ENCODE measurements at regions not wholly inside any gene's neighbourhood (a gene's known extent, or its start where the extent isn't known, plus 50 kb on each side); places are given as distances from the start of the nearest gene placed in this dataset.

DNA sequence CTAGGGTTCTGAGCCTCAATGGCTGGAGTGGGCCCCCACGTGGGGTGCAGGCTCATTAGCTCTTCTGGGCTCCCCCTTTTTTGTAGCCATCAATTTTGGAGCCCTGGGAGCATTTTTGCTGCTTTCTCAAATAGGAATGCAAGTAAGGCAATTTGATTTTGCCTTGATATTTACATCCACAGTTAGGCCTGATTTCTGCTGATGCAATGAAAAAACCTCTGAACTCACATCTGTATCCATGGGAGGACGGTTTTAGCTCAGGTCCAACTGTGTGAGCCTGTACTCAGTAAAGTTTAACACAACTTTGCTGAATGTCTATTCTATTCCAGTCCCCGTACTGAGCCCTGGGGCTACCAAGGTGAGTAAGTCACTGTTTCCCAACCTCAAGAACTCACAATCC lies 425.0 kb downstream of the HAPSTR1 start:
- TF ChIP-seq FOXJ3 (CRISPR knock-in tag; IDR thresholded peaks at IDR 0.05; ENCODE audit: borderline replicate concordance), result no peak
- TF ChIP-seq, protein P1, sequence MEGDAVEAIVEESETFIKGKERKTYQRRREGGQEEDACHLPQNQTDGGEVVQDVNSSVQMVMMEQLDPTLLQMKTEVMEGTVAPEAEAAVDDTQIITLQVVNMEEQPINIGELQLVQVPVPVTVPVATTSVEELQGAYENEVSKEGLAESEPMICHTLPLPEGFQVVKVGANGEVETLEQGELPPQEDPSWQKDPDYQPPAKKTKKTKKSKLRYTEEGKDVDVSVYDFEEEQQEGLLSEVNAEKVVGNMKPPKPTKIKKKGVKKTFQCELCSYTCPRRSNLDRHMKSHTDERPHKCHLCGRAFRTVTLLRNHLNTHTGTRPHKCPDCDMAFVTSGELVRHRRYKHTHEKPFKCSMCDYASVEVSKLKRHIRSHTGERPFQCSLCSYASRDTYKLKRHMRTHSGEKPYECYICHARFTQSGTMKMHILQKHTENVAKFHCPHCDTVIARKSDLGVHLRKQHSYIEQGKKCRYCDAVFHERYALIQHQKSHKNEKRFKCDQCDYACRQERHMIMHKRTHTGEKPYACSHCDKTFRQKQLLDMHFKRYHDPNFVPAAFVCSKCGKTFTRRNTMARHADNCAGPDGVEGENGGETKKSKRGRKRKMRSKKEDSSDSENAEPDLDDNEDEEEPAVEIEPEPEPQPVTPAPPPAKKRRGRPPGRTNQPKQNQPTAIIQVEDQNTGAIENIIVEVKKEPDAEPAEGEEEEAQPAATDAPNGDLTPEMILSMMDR (IDR thresholded peaks at IDR 0.05), result no peak
- TF ChIP-seq, protein P2, sequence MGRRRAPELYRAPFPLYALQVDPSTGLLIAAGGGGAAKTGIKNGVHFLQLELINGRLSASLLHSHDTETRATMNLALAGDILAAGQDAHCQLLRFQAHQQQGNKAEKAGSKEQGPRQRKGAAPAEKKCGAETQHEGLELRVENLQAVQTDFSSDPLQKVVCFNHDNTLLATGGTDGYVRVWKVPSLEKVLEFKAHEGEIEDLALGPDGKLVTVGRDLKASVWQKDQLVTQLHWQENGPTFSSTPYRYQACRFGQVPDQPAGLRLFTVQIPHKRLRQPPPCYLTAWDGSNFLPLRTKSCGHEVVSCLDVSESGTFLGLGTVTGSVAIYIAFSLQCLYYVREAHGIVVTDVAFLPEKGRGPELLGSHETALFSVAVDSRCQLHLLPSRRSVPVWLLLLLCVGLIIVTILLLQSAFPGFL (CRISPR knock-in tag; IDR thresholded peaks at IDR 0.05; ENCODE audit: borderline replicate concordance), result no peak
- no peak for TF ChIP-seq GABPB1 (CRISPR knock-in tag; IDR thresholded peaks at IDR 0.05)
- TF ChIP-seq ZNF121 (CRISPR knock-in tag; IDR thresholded peaks at IDR 0.05), result no peak
- TF ChIP-seq CREM (CRISPR knock-in tag; IDR thresholded peaks at IDR 0.05), result no peak
- TF ChIP-seq, protein P3, sequence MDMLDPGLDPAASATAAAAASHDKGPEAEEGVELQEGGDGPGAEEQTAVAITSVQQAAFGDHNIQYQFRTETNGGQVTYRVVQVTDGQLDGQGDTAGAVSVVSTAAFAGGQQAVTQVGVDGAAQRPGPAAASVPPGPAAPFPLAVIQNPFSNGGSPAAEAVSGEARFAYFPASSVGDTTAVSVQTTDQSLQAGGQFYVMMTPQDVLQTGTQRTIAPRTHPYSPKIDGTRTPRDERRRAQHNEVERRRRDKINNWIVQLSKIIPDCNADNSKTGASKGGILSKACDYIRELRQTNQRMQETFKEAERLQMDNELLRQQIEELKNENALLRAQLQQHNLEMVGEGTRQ (CRISPR knock-in tag; IDR thresholded peaks at IDR 0.05), result no peak
- TF ChIP-seq, protein P4, sequence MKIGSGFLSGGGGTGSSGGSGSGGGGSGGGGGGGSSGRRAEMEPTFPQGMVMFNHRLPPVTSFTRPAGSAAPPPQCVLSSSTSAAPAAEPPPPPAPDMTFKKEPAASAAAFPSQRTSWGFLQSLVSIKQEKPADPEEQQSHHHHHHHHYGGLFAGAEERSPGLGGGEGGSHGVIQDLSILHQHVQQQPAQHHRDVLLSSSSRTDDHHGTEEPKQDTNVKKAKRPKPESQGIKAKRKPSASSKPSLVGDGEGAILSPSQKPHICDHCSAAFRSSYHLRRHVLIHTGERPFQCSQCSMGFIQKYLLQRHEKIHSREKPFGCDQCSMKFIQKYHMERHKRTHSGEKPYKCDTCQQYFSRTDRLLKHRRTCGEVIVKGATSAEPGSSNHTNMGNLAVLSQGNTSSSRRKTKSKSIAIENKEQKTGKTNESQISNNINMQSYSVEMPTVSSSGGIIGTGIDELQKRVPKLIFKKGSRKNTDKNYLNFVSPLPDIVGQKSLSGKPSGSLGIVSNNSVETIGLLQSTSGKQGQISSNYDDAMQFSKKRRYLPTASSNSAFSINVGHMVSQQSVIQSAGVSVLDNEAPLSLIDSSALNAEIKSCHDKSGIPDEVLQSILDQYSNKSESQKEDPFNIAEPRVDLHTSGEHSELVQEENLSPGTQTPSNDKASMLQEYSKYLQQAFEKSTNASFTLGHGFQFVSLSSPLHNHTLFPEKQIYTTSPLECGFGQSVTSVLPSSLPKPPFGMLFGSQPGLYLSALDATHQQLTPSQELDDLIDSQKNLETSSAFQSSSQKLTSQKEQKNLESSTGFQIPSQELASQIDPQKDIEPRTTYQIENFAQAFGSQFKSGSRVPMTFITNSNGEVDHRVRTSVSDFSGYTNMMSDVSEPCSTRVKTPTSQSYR (CRISPR knock-in tag; IDR thresholded peaks at IDR 0.05), result no peak
- TF ChIP-seq IRF2 (CRISPR knock-in tag; IDR thresholded peaks at IDR 0.05; ENCODE audit: borderline replicate concordance, low read depth), result no peak
- TF ChIP-seq NFE2L1 (CRISPR knock-in tag; IDR thresholded peaks at IDR 0.05), result no peak

Measured in WTC11 (cell line).